SU-DHL-6 (cell line): ENCODE measurements at regions not wholly inside any gene's neighbourhood (a gene's known extent, or its start where the extent isn't known, plus 50 kb on each side); places are given as distances from the start of the nearest gene placed in this dataset.

Source experiments
- H2AFZ ChIP-seq: fragments of 200-600 bp; sonication (generic); 2 replicates; pipeline ENCODE4 v1.6.1; 2014; ENCODE audit warnings: low read depth, mild to moderate bottlenecking, moderate library complexity, mixed read lengths, antibody characterized with exemption, low read length; ENCODE audit not compliant: severe bottlenecking
- H3F3A ChIP-seq: fragments of 200-600 bp; shearing (Covaris generic); 2 replicates; pipeline ENCODE4 v1.6.0; 2016; ENCODE audit warnings: antibody characterized with exemption, mild to moderate bottlenecking; ENCODE audit not compliant: insufficient read depth
- H3K27ac ChIP-seq: fragments of 200-600 bp; sonication (generic); 2 replicates; pipeline ENCODE4 v1.5.1; 2016; ENCODE audit warnings: low read depth, mild to moderate bottlenecking, low read length, moderate library complexity, mixed read lengths
- H3K27me3 ChIP-seq: fragments of 200-600 bp; sonication (generic), shearing (Covaris generic); 2 replicates; pipeline ENCODE4 v1.6.0; 2014; ENCODE audit warnings: mild to moderate bottlenecking, low read length
- H3K36me3 ChIP-seq: fragments of 200-600 bp; sonication (generic); 2 replicates; pipeline ENCODE4 v1.6.1; 2014; ENCODE audit warnings: mild to moderate bottlenecking, low read length, mixed read lengths
- H3K4me2 ChIP-seq: fragments of 300-600, 200-600 bp; shearing (Covaris generic), sonication (generic); 2 replicates; pipeline ENCODE4 v1.6.0; 2014; ENCODE audit warnings: low read length, low read depth, mild to moderate bottlenecking; ENCODE audit not compliant: poor library complexity, severe bottlenecking
- H3K4me3 ChIP-seq: fragments of 200-600 bp; sonication (generic); 2 replicates; pipeline ENCODE4 v1.5.1; 2014; ENCODE audit warnings: antibody characterized with exemption, low read length, mild to moderate bottlenecking, mixed read lengths; ENCODE audit not compliant: insufficient read depth, poor library complexity, severe bottlenecking
- H3K79me2 ChIP-seq: fragments of 200-600 bp; sonication (generic); 2 replicates; pipeline ENCODE4 v1.6.1; 2014; ENCODE audit warnings: mild to moderate bottlenecking, low read length, moderate library complexity; ENCODE audit not compliant: insufficient read depth
- H3K9ac ChIP-seq: fragments of 200-600 bp; sonication (generic); 2 replicates; pipeline ENCODE4 v1.7.0; 2014; ENCODE audit warnings: mild to moderate bottlenecking, low read length
- H3K9me2 ChIP-seq: fragments of 200-600 bp; sonication (generic); replicated peaks from 2 replicates; pipeline ENCODE4 v1.6.1; 2014; ENCODE audit warnings: low read length; ENCODE audit not compliant: insufficient read depth
- H3K9me3 ChIP-seq: fragments of 200-600 bp; sonication (generic); 2 replicates; pipeline ENCODE4 v1.6.1; 2014; ENCODE audit warnings: low read length, mixed read lengths; ENCODE audit not compliant: insufficient read depth
- H4K20me1 ChIP-seq: fragments of 200-600 bp; sonication (generic); 2 replicates; pipeline ENCODE4 v1.6.1; 2014; ENCODE audit warnings: low read depth, mild to moderate bottlenecking, antibody characterized with exemption, low read length, moderate library complexity, mixed read lengths
- CTCF ChIP-seq: fragments of 200-600 bp; sonication (generic); IDR thresholded peaks from one replicate; pipeline ENCODE4 v1.5.1; 2017; ENCODE audit warnings: antibody characterized with exemption, mild to moderate bottlenecking, low read length, moderate library complexity; ENCODE audit not compliant: insufficient read depth, poor library complexity, severe bottlenecking
- EZH2phosphoT487 ChIP-seq: fragments of 200-600 bp; sonication (generic), shearing (Covaris generic); conservative IDR thresholded peaks from 2 replicates; pipeline ENCODE4 v1.6.1; 2018; ENCODE audit warnings: mild to moderate bottlenecking, antibody characterized with exemption, low read length, moderate library complexity, mixed read lengths

DNA sequence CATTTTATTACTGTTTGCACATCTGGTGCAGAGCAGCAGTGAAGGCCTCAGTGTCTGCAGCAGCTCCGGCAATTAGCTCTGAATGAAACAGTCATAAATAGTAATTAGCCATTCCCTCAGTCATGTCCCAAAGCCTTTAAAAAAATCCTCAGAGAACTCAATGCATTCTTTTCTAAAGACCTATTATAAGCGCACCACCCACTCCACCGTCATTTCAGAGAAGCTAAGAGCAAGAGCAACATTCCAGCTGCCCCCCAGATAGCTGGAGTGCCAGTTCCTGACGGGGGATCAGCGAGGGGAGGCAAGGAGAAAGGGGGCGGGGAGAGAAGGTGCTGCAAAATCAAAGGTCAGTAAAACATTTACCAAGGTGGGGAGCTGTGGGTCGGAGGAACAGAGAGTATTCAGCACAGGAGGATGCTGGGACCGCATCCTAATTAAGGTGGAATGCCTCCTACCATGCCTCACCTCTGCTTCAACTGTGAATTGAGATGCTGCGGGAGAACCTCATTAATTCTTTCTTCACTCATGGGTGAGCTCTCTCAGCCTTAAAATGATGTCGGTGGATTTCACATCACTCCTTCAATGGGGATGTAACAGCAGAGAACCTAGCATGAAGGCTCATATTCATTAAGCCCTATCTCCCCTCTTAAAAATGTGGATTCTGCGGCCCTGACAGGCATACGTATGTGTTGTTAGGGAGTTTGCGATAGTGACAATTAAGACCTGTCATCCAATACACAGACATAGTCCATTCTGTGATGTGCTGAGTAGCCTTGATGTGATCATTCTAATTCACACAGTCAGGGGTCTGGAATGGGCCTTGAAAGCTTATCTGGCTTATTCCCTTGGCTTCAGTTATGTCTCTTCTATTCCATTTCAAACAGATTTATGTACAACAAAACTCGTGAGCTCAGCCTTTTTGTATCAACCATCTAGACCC is 469.5 kb upstream of the NRSN1 start:
- H3K9ac ChIP-seq = no peak overlapping the region
- H3K4me3 ChIP-seq = no peak overlapping the region
- no peak for TF ChIP-seq CTCF
- no peak for TF ChIP-seq EZH2phosphoT487
- H3K4me2 ChIP-seq = no peak overlapping the region
- no peaks in the 10 kb centered on the region for H3K9me2 ChIP-seq
- no peaks in the 10 kb centered on the region for H3K9me3 ChIP-seq
- H3F3A ChIP-seq = no peaks in the 10 kb centered on the region
- no peaks in the 10 kb centered on the region for H3K36me3 ChIP-seq
- 0 out of 2 replicates have a peak, but pooled peaks cover 6% of the 10 kb centered on the region for H3K27me3 ChIP-seq
- H2AFZ ChIP-seq = no peak overlapping the region
- H3K79me2 ChIP-seq = no peaks in the 10 kb centered on the region
- no peak overlapping the region for H3K27ac ChIP-seq
- no peaks in the 10 kb centered on the region for H4K20me1 ChIP-seq

DNA sequence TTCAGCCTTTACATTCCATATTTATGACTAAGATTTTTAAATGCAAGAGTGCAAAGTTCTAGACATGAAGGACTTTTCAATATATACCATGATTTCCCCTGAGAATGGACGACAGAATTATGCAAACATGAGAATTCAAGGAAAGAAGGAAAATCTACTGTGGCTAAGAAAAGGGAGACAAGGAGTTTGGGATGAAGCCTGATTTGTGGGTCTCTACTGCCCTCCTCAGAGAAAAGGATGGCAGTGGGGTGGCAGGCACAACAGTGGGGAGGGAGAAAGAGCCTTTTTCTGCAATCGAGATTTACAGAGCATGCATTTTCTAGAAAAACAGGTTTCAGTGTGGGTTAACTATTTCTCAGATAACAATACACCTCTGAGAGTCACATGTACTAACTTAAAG is 466.9 kb upstream of the NRSN1 start:
- Histone ChIP-seq H3K9me3 (no peaks in the 10 kb centered on the region), H3K4me2 (no peak overlapping the region), H2AFZ (no peak overlapping the region), H3K27ac (no peak overlapping the region), H4K20me1 (no peaks in the 10 kb centered on the region), H3K9ac (no peak overlapping the region), H3K9me2 (no peaks in the 10 kb centered on the region), H3K36me3 (no peaks in the 10 kb centered on the region), H3F3A (no peaks in the 10 kb centered on the region), H3K79me2 (no peaks in the 10 kb centered on the region), H3K4me3 (no peak overlapping the region), H3K27me3 (0 out of 2 replicates have a peak, but pooled peaks cover 6% of the 10 kb centered on the region)
- TF ChIP-seq CTCF (no peak), EZH2phosphoT487 (no peak)

GRCh38 chr6:23661549-23661948 is 464.5 kb upstream of the NRSN1 start:
- no peaks in the 10 kb centered on the region for H3K79me2 ChIP-seq
- H3K9ac ChIP-seq = no peak overlapping the region
- H3K9me2 ChIP-seq = no peaks in the 10 kb centered on the region
- no peaks in the 10 kb centered on the region for H3K27me3 ChIP-seq
- no peak for TF ChIP-seq CTCF
- no peak for TF ChIP-seq EZH2phosphoT487
- no peaks in the 10 kb centered on the region for H3F3A ChIP-seq
- H3K9me3 ChIP-seq = no peaks in the 10 kb centered on the region
- no peak overlapping the region for H3K4me2 ChIP-seq
- no peak overlapping the region for H3K4me3 ChIP-seq
- no peaks in the 10 kb centered on the region for H3K36me3 ChIP-seq
- no peak overlapping the region for H2AFZ ChIP-seq
- H4K20me1 ChIP-seq = no peaks in the 10 kb centered on the region
- no peak overlapping the region for H3K27ac ChIP-seq
